ENCODE measurements at regions not wholly inside any gene's neighbourhood (a gene's known extent, or its start where the extent isn't known, plus 50 kb on each side); places are given as distances from the start of the nearest gene placed in this dataset.

- TF ChIP-seq POLR2A (IDR thresholded peaks at IDR 0.05) (no peak), POLR2AphosphoS5 (IDR thresholded peaks at IDR 0.05) (no peak), CTCF (IDR thresholded peaks at IDR 0.05) (no peak)
These were observed 64.8 kb upstream of the NAV2 start for GRCh38 chr11:19647816-19648215.
